PC-9 (cell line): ENCODE measurements at regions not wholly inside any gene's neighbourhood (a gene's known extent, or its start where the extent isn't known, plus 50 kb on each side); places are given as distances from the start of the nearest gene placed in this dataset.

Experiments used
- BruUV-seq: library from RNA; stranded (reverse); fragments of 400-500 nt; replicated peaks from 2 replicates; lab custom pipeline; 2021; lab: Mats Ljungman, UMichigan
- CTCF ChIA-PET: fragments of 300-600 bp; sonication (Branson Sonifier 250); formaldehyde crosslinking; loops from one replicate; lab custom pipeline; 2022; ENCODE audit warnings: antibody characterized with exemption; lab: Charles Lee
- POLR2A ChIA-PET: fragments of 300-600 bp; sonication (Branson Sonifier 250); formaldehyde crosslinking; loops from one replicate; lab custom pipeline; 2022; ENCODE audit warnings: antibody characterized with exemption; ENCODE audit not compliant: unreplicated experiment; lab: Charles Lee
- DNase-seq, 2 experiments: peaks; one replicate each; pipeline versions ENCODE4 v3.0.0 to v3.0.0-alpha.2; 2015 to 2022; ENCODE audit warnings: mixed read lengths in 1 of 2
- H2AFZ ChIP-seq: fragments of 200-600 bp; sonication (generic); 2 replicates; pipeline ENCODE4 v1.8.1; 2017; ENCODE audit warnings: antibody characterized with exemption
- H3F3A ChIP-seq: fragments of 200-600 bp; sonication (generic); 2 replicates; pipeline ENCODE4 v1.8.1; 2017; ENCODE audit warnings: antibody characterized with exemption, mild to moderate bottlenecking, low read depth; ENCODE audit not compliant: insufficient read depth
- H3K27ac ChIP-seq: fragments of 200-600 bp; sonication (generic); 2 replicates; pipeline ENCODE4 v1.6.1; 2016; ENCODE audit warnings: mixed run types
- H3K27me3 ChIP-seq: fragments of 200-600 bp; sonication (generic); 2 replicates; pipeline ENCODE4 v1.6.1; 2016; ENCODE audit warnings: low read depth, mixed run types; ENCODE audit not compliant: insufficient read depth
- H3K36me3 ChIP-seq: fragments of 200-600 bp; sonication (generic); 2 replicates; pipeline ENCODE4 v1.6.1; 2016; ENCODE audit warnings: low read depth, mixed run types
- H3K4me1 ChIP-seq: fragments of 200-600 bp; sonication (generic); replicated peaks from 2 replicates; pipeline ENCODE4 v1.6.1; 2016; ENCODE audit warnings: mixed run types; ENCODE audit not compliant: insufficient read depth
- H3K4me2 ChIP-seq: fragments of 200-600 bp; sonication (generic); 2 replicates; pipeline ENCODE4 v1.6.1; 2017; ENCODE audit warnings: mixed run types
- H3K4me3 ChIP-seq: fragments of 200-600 bp; sonication (generic); 2 replicates; pipeline ENCODE4 v1.6.1; 2016; ENCODE audit warnings: mixed run types
- H3K79me2 ChIP-seq: fragments of 200-600 bp; sonication (generic); 2 replicates; pipeline ENCODE4 v1.6.1; 2017; ENCODE audit warnings: low read depth, mixed run types
- H3K9me2 ChIP-seq: fragments of 200-600 bp; sonication (generic); 2 replicates; pipeline ENCODE4 v1.8.1; 2017; ENCODE audit warnings: mild to moderate bottlenecking; ENCODE audit not compliant: insufficient read depth
- H3K9me3 ChIP-seq: fragments of 200-600 bp; sonication (generic); 2 replicates; pipeline ENCODE4 v1.8.1; 2016; ENCODE audit warnings: low read depth; ENCODE audit not compliant: insufficient read depth
- H4K20me1 ChIP-seq: fragments of 200-600 bp; sonication (generic); 2 replicates; pipeline ENCODE4 v1.8.1; 2017; ENCODE audit not compliant: insufficient read depth
- CTCF ChIP-seq: fragments of 200-600 bp; sonication (generic); conservative IDR thresholded peaks from 2 replicates; pipeline ENCODE4 v1.6.1; 2017; ENCODE audit warnings: mixed run types, antibody characterized with exemption, mild to moderate bottlenecking, moderate library complexity
- EZH2 ChIP-seq: fragments of 200-600 bp; sonication (generic); IDR thresholded peaks from 2 replicates; pipeline ENCODE4 v1.8.0; 2017; ENCODE audit warnings: antibody characterized with exemption, low read depth
- intact Hi-C: fragments of 100-400 bp; cut with micrococcal nuclease; formaldehyde crosslinking; loops from one replicate; pipeline ENCODE4 v1.10.0; 2022; ENCODE audit not compliant: unreplicated experiment

DNA sequence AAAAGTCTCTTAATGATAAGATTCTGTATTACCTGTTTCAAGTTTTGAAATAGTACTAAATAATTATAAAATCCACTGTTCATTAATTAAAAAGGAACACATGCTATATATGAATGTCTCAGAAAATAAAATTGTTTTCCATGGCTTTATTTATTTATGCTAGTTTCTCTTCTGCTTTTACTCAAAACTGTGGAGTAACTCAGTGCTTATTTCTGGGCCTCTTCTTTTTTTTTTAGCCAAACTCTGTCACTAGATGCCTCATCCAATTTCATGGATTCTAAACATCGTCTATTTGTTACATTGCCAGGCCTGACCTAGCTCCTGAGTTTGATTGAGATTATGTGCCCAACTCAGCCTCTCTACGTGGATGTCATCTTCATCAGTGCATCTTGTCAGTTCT, 1509.7 kb downstream of the MAT2B start:
- no TSS peak for BruUV-seq
- Histone ChIP-seq H3K9me3 (no peaks in the 10 kb centered on the region), H2AFZ (no peak overlapping the region), H3K36me3 (no peaks in the 10 kb centered on the region), H3F3A (no peaks in the 10 kb centered on the region), H3K4me2 (no peak overlapping the region), H3K4me3 (no peak overlapping the region), H3K27ac (no peak overlapping the region), H3K27me3 (no peaks in the 10 kb centered on the region), H3K79me2 (no peaks in the 10 kb centered on the region), H3K9me2 (no peaks in the 10 kb centered on the region), H3K4me1 (no peaks in the 10 kb centered on the region), H4K20me1 (no peaks in the 10 kb centered on the region)
- no peak for DNase-seq
- ChIA-PET CTCF (no interaction called here), POLR2A (no interaction called here)
- TF ChIP-seq EZH2 (no peak), CTCF (no peak)
- intact Hi-C loops = no loop called here

- no peaks in the 10 kb centered on the region for H3K9me2 ChIP-seq
- BruUV-seq = no TSS peak
- H3K27me3 ChIP-seq = no peaks in the 10 kb centered on the region
- no peak for DNase-seq
- no peak overlapping the region for H3K4me2 ChIP-seq
- ChIA-PET POLR2A (no interaction called here), CTCF (no interaction called here)
- TF ChIP-seq EZH2 (no peak), CTCF (no peak)
- H3K9me3 ChIP-seq = no peaks in the 10 kb centered on the region
- H2AFZ ChIP-seq = no peak overlapping the region; the same call in 1 of the 2 replicates
- H3K36me3 ChIP-seq = no peaks in the 10 kb centered on the region
- H3K79me2 ChIP-seq = no peaks in the 10 kb centered on the region
- intact Hi-C loops = no loop called here
- no peak overlapping the region for H3K27ac ChIP-seq
- H3K4me1 ChIP-seq = no peaks in the 10 kb centered on the region
- no peaks in the 10 kb centered on the region for H3F3A ChIP-seq
- no peak overlapping the region for H3K4me3 ChIP-seq
- no peaks in the 10 kb centered on the region for H4K20me1 ChIP-seq
Observed at GRCh38 chr5:165015547-165015946, 1510.1 kb downstream of the MAT2B start.

GRCh38 chr5:165026971-165027370, 1521.6 kb downstream of the MAT2B start:
- Histone ChIP-seq H4K20me1 (no peaks in the 10 kb centered on the region; the same call in 1 of the 2 replicates), H3F3A (no peaks in the 10 kb centered on the region), H3K27me3 (no peaks in the 10 kb centered on the region), H2AFZ (no peak overlapping the region), H3K9me3 (no peaks in the 10 kb centered on the region), H3K27ac (no peak overlapping the region), H3K4me3 (no peak overlapping the region), H3K36me3 (no peaks in the 10 kb centered on the region), H3K79me2 (no peaks in the 10 kb centered on the region), H3K9me2 (no peaks in the 10 kb centered on the region), H3K4me1 (no peaks in the 10 kb centered on the region), H3K4me2 (no peak overlapping the region)
- ChIA-PET POLR2A (no interaction called here), CTCF (no interaction called here)
- intact Hi-C loops = no loop called here
- no TSS peak for BruUV-seq
- no peak for DNase-seq
- TF ChIP-seq CTCF (no peak), EZH2 (no peak)
